Activated CD4-positive, alpha-beta memory T cell treated with anti-CD3 and anti-CD28 coated beads for 36 hours (primary cell): ENCODE measurements at regions not wholly inside any gene's neighbourhood (a gene's known extent, or its start where the extent isn't known, plus 50 kb on each side); places are given as distances from the start of the nearest gene placed in this dataset.
"Not testable (repeated sequence)": the region's sequence is repeated elsewhere in the genome, so short reads cannot be mapped to it uniquely, and the experiment has no call there.

Experiments
- CTCF ChIA-PET: fragments of 350-600 bp; sonication (Branson Sonifier 250); formaldehyde crosslinking; loops from one replicate; lab custom pipeline; 2021; ENCODE audit warnings: antibody characterized with exemption, inconsistent platforms; lab: Charles Lee
- POLR2A ChIA-PET: fragments of 350-600 bp; sonication (Branson Sonifier 250); formaldehyde crosslinking; loops from one replicate; lab custom pipeline; 2021; ENCODE audit warnings: antibody characterized with exemption; lab: Charles Lee
- DNase-seq: peaks from one replicate; pipeline ENCODE4 v3.0.0-alpha.2; 2020
- H3K27ac Mint-ChIP-seq: one replicate; pipeline ENCODE4 v1.8.0; 2021; ENCODE audit warnings: mixed read lengths
- H3K27me3 Mint-ChIP-seq: one replicate; pipeline ENCODE4 v1.8.0; 2021; ENCODE audit warnings: mixed read lengths
- H3K36me3 Mint-ChIP-seq: one replicate; pipeline ENCODE4 v1.8.0; 2021; ENCODE audit warnings: mixed read lengths
- H3K4me1 Mint-ChIP-seq: one replicate; pipeline ENCODE4 v1.8.0; 2021; ENCODE audit warnings: low read depth, mixed read lengths
- H3K4me3 Mint-ChIP-seq: one replicate; pipeline ENCODE4 v1.8.0; 2021; ENCODE audit warnings: mild to moderate bottlenecking, mixed read lengths
- H3K9me3 Mint-ChIP-seq: one replicate; pipeline ENCODE4 v1.8.0; 2021; ENCODE audit warnings: mixed read lengths
- intact Hi-C: fragments of 100-400 bp; cut with micrococcal nuclease; formaldehyde crosslinking; loops from one replicate; pipeline ENCODE4 v1.15.1; 2023

- CTCF ChIA-PET: no interaction called here
- DNase-seq: no peak
- POLR2A ChIA-PET: no interaction called here
- H3K9me3 Mint-ChIP-seq: peaks cover 3% of the 10 kb centered on the region
- intact Hi-C loops: no loop called here
- no peak overlapping the region for H3K27ac Mint-ChIP-seq
- H3K36me3 Mint-ChIP-seq: no peaks in the 10 kb centered on the region
- H3K4me3 Mint-ChIP-seq: no peak overlapping the region
- no peaks in the 10 kb centered on the region for H3K27me3 Mint-ChIP-seq
- H3K4me1 Mint-ChIP-seq: no peaks in the 10 kb centered on the region
Observed at GRCh38 chr9:81777482-81777881, 88.1 kb upstream of the TLE1 start.

GRCh38 chr9:81782313-81782995 lies 93.1 kb upstream of the TLE1 start:
- no peak overlapping the region for H3K27ac Mint-ChIP-seq

GRCh38 chr9:81787747-81788632 lies 98.6 kb upstream of the TLE1 start:
- POLR2A ChIA-PET: no interaction called here
- no peaks in the 10 kb centered on the region for H3K36me3 Mint-ChIP-seq
- no peak for DNase-seq
- H3K4me1 Mint-ChIP-seq: no peaks in the 10 kb centered on the region
- H3K9me3 Mint-ChIP-seq: no peaks in the 10 kb centered on the region
- no peak overlapping the region for H3K27ac Mint-ChIP-seq
- no peaks in the 10 kb centered on the region for H3K27me3 Mint-ChIP-seq
- no peak overlapping the region for H3K4me3 Mint-ChIP-seq
- CTCF ChIA-PET: no interaction called here
- intact Hi-C loops: no loop called here

More at GRCh38 chr9:81782313-81782995, 93.1 kb upstream of the TLE1 start:
- POLR2A ChIA-PET: no interaction called here
- intact Hi-C loops: no loop called here
- Mint-ChIP-seq H3K4me3 (no peak overlapping the region), H3K27me3 (no peaks in the 10 kb centered on the region), H3K4me1 (no peaks in the 10 kb centered on the region), H3K36me3 (no peaks in the 10 kb centered on the region), H3K9me3 (no peaks in the 10 kb centered on the region)
- no peak for DNase-seq
- CTCF ChIA-PET: no interaction called here

GRCh38 chr9:81789721-81790120 lies 100.4 kb upstream of the TLE1 start:
- intact Hi-C loops: no loop called here
- no peak overlapping the region for H3K27ac Mint-ChIP-seq
- CTCF ChIA-PET: no interaction called here
- no peaks in the 10 kb centered on the region for H3K36me3 Mint-ChIP-seq
- H3K4me1 Mint-ChIP-seq: no peaks in the 10 kb centered on the region
- H3K4me3 Mint-ChIP-seq: no peak overlapping the region
- no peaks in the 10 kb centered on the region for H3K27me3 Mint-ChIP-seq
- POLR2A ChIA-PET: no interaction called here
- H3K9me3 Mint-ChIP-seq: peaks cover 7% of the 10 kb centered on the region
- no peak for DNase-seq

GRCh38 chr9:81790166-81790565 lies 100.8 kb upstream of the TLE1 start:
- H3K9me3 Mint-ChIP-seq: peaks cover 7% of the 10 kb centered on the region
- H3K27ac Mint-ChIP-seq: no peak overlapping the region
- no peaks in the 10 kb centered on the region for H3K36me3 Mint-ChIP-seq
- no peak for DNase-seq
- no peaks in the 10 kb centered on the region for H3K4me1 Mint-ChIP-seq
- no peak overlapping the region for H3K4me3 Mint-ChIP-seq
- POLR2A ChIA-PET: no interaction called here
- CTCF ChIA-PET: no interaction called here
- intact Hi-C loops: no loop called here
- H3K27me3 Mint-ChIP-seq: no peaks in the 10 kb centered on the region

GRCh38 chr9:81791076-81791475 lies 101.7 kb upstream of the TLE1 start:
- Mint-ChIP-seq H3K27me3 (no peaks in the 10 kb centered on the region), H3K4me1 (no peaks in the 10 kb centered on the region), H3K27ac (no peak overlapping the region), H3K36me3 (no peaks in the 10 kb centered on the region), H3K4me3 (no peak overlapping the region), H3K9me3 (peaks cover 7% of the 10 kb centered on the region)
- CTCF ChIA-PET: no interaction called here
- POLR2A ChIA-PET: no interaction called here
- intact Hi-C loops: no loop called here
- no peak for DNase-seq

GRCh38 chr9:81798606-81799005 lies 109.3 kb upstream of the TLE1 start:
- ChIA-PET CTCF (no interaction called here), POLR2A (no interaction called here)
- intact Hi-C loops: no loop called here
- peaks cover 5% of the 10 kb centered on the region for H3K9me3 Mint-ChIP-seq
- DNase-seq: no peak
- H3K27me3 Mint-ChIP-seq: no peaks in the 10 kb centered on the region
- H3K36me3 Mint-ChIP-seq: no peaks in the 10 kb centered on the region
- H3K4me3 Mint-ChIP-seq: no peak overlapping the region
- no peak overlapping the region for H3K27ac Mint-ChIP-seq
- H3K4me1 Mint-ChIP-seq: no peaks in the 10 kb centered on the region

- DNase-seq: no peak
- no peaks in the 10 kb centered on the region for H3K4me1 Mint-ChIP-seq
- no peaks in the 10 kb centered on the region for H3K27me3 Mint-ChIP-seq
- no peaks in the 10 kb centered on the region for H3K9me3 Mint-ChIP-seq
- ChIA-PET POLR2A (no interaction called here), CTCF (no interaction called here)
- intact Hi-C loops: no loop called here
- no peaks in the 10 kb centered on the region for H3K36me3 Mint-ChIP-seq
- no peak overlapping the region for H3K4me3 Mint-ChIP-seq
- H3K27ac Mint-ChIP-seq: no peak overlapping the region
Observed at GRCh38 chr9:81801190-81801589, 111.8 kb upstream of the TLE1 start.

GRCh38 chr9:81804306-81804705 lies 115.0 kb upstream of the TLE1 start:
- Mint-ChIP-seq H3K36me3 (no peaks in the 10 kb centered on the region), H3K9me3 (no peaks in the 10 kb centered on the region), H3K4me1 (no peaks in the 10 kb centered on the region), H3K27ac (no peak overlapping the region), H3K4me3 (no peak overlapping the region), H3K27me3 (no peaks in the 10 kb centered on the region)
- DNase-seq: no peak
- ChIA-PET POLR2A (no interaction called here), CTCF (no interaction called here)
- intact Hi-C loops: no loop called here

GRCh38 chr9:81811688-81812087 lies 116.5 kb upstream of the SPATA31D4 start:
- H3K36me3 Mint-ChIP-seq, CTCF ChIA-PET, H3K27ac Mint-ChIP-seq, DNase-seq, H3K27me3 Mint-ChIP-seq, H3K9me3 Mint-ChIP-seq, H3K4me3 Mint-ChIP-seq, intact Hi-C loops, POLR2A ChIA-PET: not testable (repeated sequence)
- peaks cover 11% of the 10 kb centered on the region for H3K4me1 Mint-ChIP-seq

GRCh38 chr9:81814401-81814793 lies 113.8 kb upstream of the SPATA31D4 start:
- Mint-ChIP-seq H3K4me1 (peaks cover 11% of the 10 kb centered on the region), H3K27ac (no peak overlapping the region), H3K9me3 (no peaks in the 10 kb centered on the region), H3K27me3 (no peaks in the 10 kb centered on the region), H3K4me3 (no peak overlapping the region), H3K36me3 (no peaks in the 10 kb centered on the region)
- intact Hi-C loops: no loop called here
- ChIA-PET POLR2A (no interaction called here), CTCF (no interaction called here)
- DNase-seq: no peak

GRCh38 chr9:81814794-81815464 lies 113.3 kb upstream of the SPATA31D4 start:
- no peaks in the 10 kb centered on the region for H3K9me3 Mint-ChIP-seq
- intact Hi-C loops: no loop called here
- no peak for DNase-seq
- no peaks in the 10 kb centered on the region for H3K27me3 Mint-ChIP-seq
- POLR2A ChIA-PET: no interaction called here
- no peak overlapping the region for H3K27ac Mint-ChIP-seq
- H3K36me3 Mint-ChIP-seq: no peaks in the 10 kb centered on the region
- H3K4me1 Mint-ChIP-seq: peaks cover 11% of the 10 kb centered on the region
- CTCF ChIA-PET: no interaction called here
- H3K4me3 Mint-ChIP-seq: no peak overlapping the region
